DND-41 (cell line): ENCODE measurements at regions not wholly inside any gene's neighbourhood (a gene's known extent, or its start where the extent isn't known, plus 50 kb on each side); places are given as distances from the start of the nearest gene placed in this dataset.

Experiments used
- ATAC-seq: fragments of 200-7000 bp; cut with Tn5 transposase; 3 replicates; pipeline ENCODE4 v1.9.1; 2021; ENCODE audit warnings: low read depth; ENCODE audit not compliant: insufficient read depth
- DNase-seq: peaks from one replicate; pipeline ENCODE4 v3.0.0-alpha.2; 2020
- H2AFZ ChIP-seq: 2 replicates; pipeline ENCODE4 v1.6.0; 2012; ENCODE audit warnings: low read depth, low read length
- H3K27ac ChIP-seq: 2 replicates; pipeline ENCODE4 v1.5.1; 2012; ENCODE audit warnings: low read length, inconsistent platforms
- H3K27me3 ChIP-seq: fragments of 200-600 bp; sonication (generic); 2 replicates; pipeline ENCODE4 v1.6.0; 2012; ENCODE audit warnings: low read length, mild to moderate bottlenecking, inconsistent platforms; ENCODE audit not compliant: insufficient read depth, poor library complexity
- H3K36me3 ChIP-seq: 2 replicates; pipeline ENCODE4 v1.5.1; 2012; ENCODE audit warnings: low read length, inconsistent platforms; ENCODE audit not compliant: insufficient read depth
- H3K4me1 ChIP-seq: 2 replicates; pipeline ENCODE4 v1.5.1; 2012; ENCODE audit warnings: mild to moderate bottlenecking, low read length; ENCODE audit not compliant: insufficient read depth
- H3K4me2 ChIP-seq: 2 replicates; pipeline ENCODE4 v1.6.0; 2012; ENCODE audit warnings: mild to moderate bottlenecking, moderate library complexity, low read length, inconsistent platforms; ENCODE audit not compliant: insufficient read depth
- H3K4me3 ChIP-seq, 2 experiments: fragments of 200-600 bp in 1 of 2; shearing (Covaris generic) in 1 of 2; 2 replicates each; pipeline ENCODE4 v1.5.1; 2012 to 2016; ENCODE audit warnings: inconsistent platforms in 2 of 2, low read length in 2 of 2, mild to moderate bottlenecking in 2 of 2, low read depth in 1 of 2, moderate library complexity in 1 of 2
- H3K79me2 ChIP-seq: 2 replicates; pipeline ENCODE4 v1.6.0; 2012; ENCODE audit warnings: low read length, inconsistent platforms; ENCODE audit not compliant: insufficient read depth
- H3K9ac ChIP-seq: 2 replicates; pipeline ENCODE4 v1.6.0; 2012; ENCODE audit warnings: low read depth, mild to moderate bottlenecking, inconsistent platforms, low read length, moderate library complexity
- H3K9me3 ChIP-seq: 2 replicates; pipeline ENCODE4 v1.5.1; 2012; ENCODE audit warnings: low read length, moderate library complexity, mild to moderate bottlenecking, inconsistent platforms; ENCODE audit not compliant: insufficient read depth, severe bottlenecking
- H4K20me1 ChIP-seq: 2 replicates; pipeline ENCODE4 v1.6.0; 2012; ENCODE audit warnings: low read length; ENCODE audit not compliant: insufficient read depth
- CTCF ChIP-seq: IDR thresholded peaks from 2 replicates; pipeline ENCODE4 v1.5.1; 2012; ENCODE audit warnings: borderline replicate concordance, low read length, moderate library complexity, mild to moderate bottlenecking; ENCODE audit not compliant: poor library complexity, severe bottlenecking; ENCODE audit errors: extremely low read depth
- EZH2 ChIP-seq: IDR thresholded peaks from 3 replicates; pipeline ENCODE4 v1.6.1; 2012; ENCODE audit warnings: borderline replicate concordance, low read depth, mild to moderate bottlenecking, moderate library complexity, low read length, inconsistent platforms; ENCODE audit not compliant: severe bottlenecking

DNA sequence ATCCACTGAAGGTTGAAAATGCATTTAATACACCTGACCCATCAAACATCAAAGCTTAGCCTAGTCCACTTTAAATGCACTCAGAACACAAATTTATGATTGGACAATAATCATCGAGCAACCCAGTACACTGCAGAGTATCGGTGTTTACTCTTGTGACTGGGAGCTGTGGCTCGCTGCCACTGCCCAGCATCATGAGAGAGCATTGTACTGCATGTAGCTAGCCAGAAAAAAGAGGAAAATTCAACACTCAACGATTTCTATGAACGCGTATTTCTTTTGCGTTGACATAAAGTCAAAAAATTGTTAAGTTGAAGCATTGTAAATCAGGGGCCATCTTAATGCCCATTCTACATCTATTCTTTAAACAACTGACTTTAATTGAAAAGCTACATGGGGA is 95.1 kb upstream of the CD180 start:
- H3K36me3 ChIP-seq = no peaks in the 10 kb centered on the region
- no peaks in the 10 kb centered on the region for H3K79me2 ChIP-seq
- no peak overlapping the region for H3K4me2 ChIP-seq
- H3K27me3 ChIP-seq = no peaks in the 10 kb centered on the region
- H3K9ac ChIP-seq = no peak overlapping the region
- DNase-seq = no peak
- no peak overlapping the region for H2AFZ ChIP-seq
- H3K9me3 ChIP-seq = no peaks in the 10 kb centered on the region
- ATAC-seq = no peak
- H3K4me1 ChIP-seq = peaks cover 16% of the 10 kb centered on the region
- H4K20me1 ChIP-seq = no peaks in the 10 kb centered on the region
- no peak overlapping the region for H3K27ac ChIP-seq
- TF ChIP-seq CTCF (no peak), EZH2 (no peak)
- H3K4me3 ChIP-seq = no peak overlapping the region

- Histone ChIP-seq H3K27ac (no peak overlapping the region), H3K79me2 (no peaks in the 10 kb centered on the region), H3K27me3 (no peaks in the 10 kb centered on the region), H2AFZ (no peak overlapping the region), H4K20me1 (no peaks in the 10 kb centered on the region), H3K9me3 (no peaks in the 10 kb centered on the region), H3K36me3 (no peaks in the 10 kb centered on the region), H3K9ac (no peak overlapping the region), H3K4me1 (peaks cover 16% of the 10 kb centered on the region), H3K4me2 (no peak overlapping the region), H3K4me3 (no peak overlapping the region)
- TF ChIP-seq EZH2 = no peak
- no peak for TF ChIP-seq CTCF
- ATAC-seq (no peak), DNase-seq (no peak)
Observed at GRCh38 chr5:67291066-67291465, 94.5 kb upstream of the CD180 start.

DNA sequence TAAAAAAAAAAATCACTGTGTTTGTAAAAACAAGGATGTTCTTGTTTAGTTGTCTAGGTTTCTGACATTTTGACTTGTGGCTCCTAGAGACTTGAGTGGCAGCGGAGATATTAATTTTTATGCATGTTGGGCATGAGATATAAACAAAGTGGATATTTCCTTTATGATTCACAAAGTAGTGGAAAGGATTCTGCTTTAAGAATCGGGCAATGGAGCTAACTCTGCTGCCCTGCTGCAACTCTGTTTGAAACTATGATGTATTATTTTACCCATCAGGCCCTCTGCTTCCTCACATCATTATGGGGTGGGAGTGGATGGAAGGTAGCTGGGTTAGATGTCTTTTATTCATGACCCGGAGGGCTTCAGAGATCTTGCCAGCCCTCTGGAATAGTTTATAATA is 94.1 kb upstream of the CD180 start:
- Histone ChIP-seq H3K9ac (no peak overlapping the region), H3K4me2 (no peak overlapping the region), H3K79me2 (no peaks in the 10 kb centered on the region), H3K27ac (no peak overlapping the region), H2AFZ (no peak overlapping the region), H3K4me1 (peaks cover 16% of the 10 kb centered on the region), H3K36me3 (no peaks in the 10 kb centered on the region), H3K4me3 (no peak overlapping the region), H3K9me3 (no peaks in the 10 kb centered on the region), H3K27me3 (no peaks in the 10 kb centered on the region), H4K20me1 (no peaks in the 10 kb centered on the region)
- DNase-seq (no peak), ATAC-seq (no peak)
- TF ChIP-seq EZH2 (no peak), CTCF (no peak)
